Hepatocyte (in vitro differentiated cells): ENCODE measurements at regions not wholly inside any gene's neighbourhood (a gene's known extent, or its start where the extent isn't known, plus 50 kb on each side); places are given as distances from the start of the nearest gene placed in this dataset.

Experiments used
- DNase-seq: peaks from one replicate; pipeline ENCODE4 v3.0.0-alpha.2; 2016; ENCODE audit warnings: low spot score
- H2AFZ ChIP-seq: fragments of 200-600 bp; sonication (generic); 2 replicates; pipeline ENCODE4 v1.6.0; 2016; ENCODE audit warnings: antibody characterized with exemption, mild to moderate bottlenecking
- H3K27ac ChIP-seq: fragments of 200-600 bp; sonication (generic); 2 replicates; pipeline ENCODE4 v1.5.1; 2016; ENCODE audit warnings: mild to moderate bottlenecking
- H3K27me3 ChIP-seq: fragments of 200-600 bp; sonication (generic); 2 replicates; pipeline ENCODE4 v1.6.1; 2016
- H3K36me3 ChIP-seq: fragments of 200-600 bp; sonication (generic); replicated peaks from 2 replicates; pipeline ENCODE4 v1.5.1; 2016; ENCODE audit warnings: low read depth; ENCODE audit not compliant: insufficient read depth
- H3K4me1 ChIP-seq: fragments of 200-600 bp; sonication (generic); 2 replicates; pipeline ENCODE4 v1.5.1; 2016; ENCODE audit warnings: mild to moderate bottlenecking, moderate library complexity; ENCODE audit not compliant: insufficient read depth
- H3K4me2 ChIP-seq: fragments of 200-600 bp; sonication (generic); 2 replicates; pipeline ENCODE4 v1.6.0; 2016
- H3K4me3 ChIP-seq: fragments of 200-600 bp; sonication (generic); 2 replicates; pipeline ENCODE4 v1.5.1; 2016; ENCODE audit warnings: mild to moderate bottlenecking
- H3K79me2 ChIP-seq: fragments of 200-600 bp; sonication (generic); 2 replicates; pipeline ENCODE4 v1.6.0; 2017; ENCODE audit warnings: mild to moderate bottlenecking
- H3K9me2 ChIP-seq: fragments of 200-600 bp; sonication (generic); replicated peaks from 2 replicates; pipeline ENCODE4 v1.6.0; 2017; ENCODE audit warnings: mild to moderate bottlenecking; ENCODE audit not compliant: insufficient read depth
- H3K9me3 ChIP-seq: fragments of 200-600 bp; sonication (generic); 2 replicates; pipeline ENCODE4 v1.5.1; 2016; ENCODE audit warnings: low read depth, mild to moderate bottlenecking
- H4K20me1 ChIP-seq: fragments of 200-600 bp; sonication (generic); 2 replicates; pipeline ENCODE4 v1.6.0; 2016; ENCODE audit warnings: mild to moderate bottlenecking; ENCODE audit not compliant: insufficient read depth, poor library complexity, severe bottlenecking
- CTCF ChIP-seq: fragments of 200-600 bp; sonication (generic); IDR thresholded peaks from 2 replicates; pipeline ENCODE4 v1.5.1; 2016; ENCODE audit warnings: antibody characterized with exemption, mild to moderate bottlenecking; ENCODE audit not compliant: poor library complexity
- EZH2 ChIP-seq: fragments of 200-600 bp; sonication (generic); IDR thresholded peaks from 2 replicates; pipeline ENCODE4 v1.6.1; 2016; ENCODE audit warnings: antibody characterized with exemption, mild to moderate bottlenecking, borderline replicate concordance
- EZH2phosphoT487 ChIP-seq: fragments of 200-600 bp; sonication (generic); IDR thresholded peaks from one replicate; pipeline ENCODE4 v1.6.1; 2018; ENCODE audit warnings: antibody characterized with exemption, mild to moderate bottlenecking, low read depth, moderate library complexity; ENCODE audit not compliant: unreplicated experiment, severe bottlenecking
- WGBS: methylation state at CpG from one replicate; pipeline ENCODE4 v1.1.6; 2016; ENCODE audit warnings: low lambda C conversion rate; ENCODE audit errors: missing lambda C conversion rate; 5-methylcytosine and 5-hydroxymethylcytosine counted together

- Histone ChIP-seq H3K4me3 (no peak overlapping the region), H3K36me3 (no peaks in the 10 kb centered on the region), H3K27me3 (no peaks in the 10 kb centered on the region), H3K27ac (no peak overlapping the region), H3K4me2 (no peak overlapping the region), H2AFZ (no peak overlapping the region), H3K79me2 (no peaks in the 10 kb centered on the region), H3K9me2 (no peaks in the 10 kb centered on the region), H3K9me3 (no peaks in the 10 kb centered on the region), H3K4me1 (no peaks in the 10 kb centered on the region), H4K20me1 (no peaks in the 10 kb centered on the region)
- 80% methylated on average over 2 of the region's 2 CpGs for WGBS
- no peak for DNase-seq
- no peak for TF ChIP-seq EZH2
- no peak for TF ChIP-seq EZH2phosphoT487
- no peak for TF ChIP-seq CTCF
Observed at GRCh38 chr2:155844461-155844860, 488.1 kb downstream of the NR4A2 start.

GRCh38 chr2:155842103-155842502 lies 490.4 kb downstream of the NR4A2 start:
- no peaks in the 10 kb centered on the region for H3K9me2 ChIP-seq
- no peaks in the 10 kb centered on the region for H3K79me2 ChIP-seq
- H3K4me1 ChIP-seq, result no peaks in the 10 kb centered on the region
- TF ChIP-seq CTCF (no peak), EZH2 (no peak), EZH2phosphoT487 (no peak)
- no peak overlapping the region for H3K4me3 ChIP-seq
- H3K9me3 ChIP-seq, result no peaks in the 10 kb centered on the region
- H4K20me1 ChIP-seq, result no peaks in the 10 kb centered on the region
- no peak overlapping the region for H2AFZ ChIP-seq
- no peak for DNase-seq
- WGBS, result 70% methylated on average over 6 of the region's 6 CpGs
- no peak overlapping the region for H3K4me2 ChIP-seq
- no peaks in the 10 kb centered on the region for H3K36me3 ChIP-seq
- no peaks in the 10 kb centered on the region for H3K27me3 ChIP-seq
- H3K27ac ChIP-seq, result no peak overlapping the region

- no peaks in the 10 kb centered on the region for H3K36me3 ChIP-seq
- no peak overlapping the region for H3K4me3 ChIP-seq
- DNase-seq, result no peak
- H3K27me3 ChIP-seq, result no peaks in the 10 kb centered on the region
- 33% methylated on average over 3 of the region's 3 CpGs for WGBS
- TF ChIP-seq EZH2, result no peak
- no peak for TF ChIP-seq CTCF
- TF ChIP-seq EZH2phosphoT487, result no peak
- H3K4me1 ChIP-seq, result no peaks in the 10 kb centered on the region
- no peaks in the 10 kb centered on the region for H4K20me1 ChIP-seq
- H3K4me2 ChIP-seq, result no peak overlapping the region
- no peaks in the 10 kb centered on the region for H3K9me2 ChIP-seq
- no peaks in the 10 kb centered on the region for H3K79me2 ChIP-seq
- H3K27ac ChIP-seq, result no peak overlapping the region
- H3K9me3 ChIP-seq, result no peaks in the 10 kb centered on the region
- H2AFZ ChIP-seq, result no peak overlapping the region
Observed at GRCh38 chr2:155841442-155841841, 491.1 kb downstream of the NR4A2 start.

GRCh38 chr2:155840661-155841060 lies 491.9 kb downstream of the NR4A2 start:
- no peak overlapping the region for H3K4me3 ChIP-seq

More at GRCh38 chr2:155840661-155841060, 491.9 kb downstream of the NR4A2 start:
- Histone ChIP-seq H4K20me1 (no peaks in the 10 kb centered on the region), H3K27ac (no peak overlapping the region), H3K4me2 (no peak overlapping the region), H3K9me3 (no peaks in the 10 kb centered on the region), H3K4me1 (no peaks in the 10 kb centered on the region), H3K27me3 (no peaks in the 10 kb centered on the region), H3K36me3 (no peaks in the 10 kb centered on the region), H3K9me2 (no peaks in the 10 kb centered on the region), H3K79me2 (no peaks in the 10 kb centered on the region), H2AFZ (no peak overlapping the region)
- TF ChIP-seq EZH2phosphoT487 (no peak), EZH2 (no peak), CTCF (no peak)
- 90% methylated on average over 1 of the region's 1 CpG for WGBS
- no peak for DNase-seq
